HCT116 (cell line): ENCODE measurements at regions not wholly inside any gene's neighbourhood (a gene's known extent, or its start where the extent isn't known, plus 50 kb on each side); places are given as distances from the start of the nearest gene placed in this dataset.
"Not testable (repeated sequence)": the region's sequence is repeated elsewhere in the genome, so short reads cannot be mapped to it uniquely, and the experiment has no call there.

Source experiments
- CTCF ChIP-seq, 3 experiments: fragments of 200-600 bp in 1 of 3; sonication (generic) in 1 of 3; IDR thresholded peaks in 2 of 3; conservative IDR thresholded peaks in 1 of 3; 2 replicates each; pipeline ENCODE4 v1.5.1; 2012 to 2017; ENCODE audit warnings: low read depth in 2 of 3, low read length in 2 of 3, antibody characterized with exemption in 1 of 3, borderline replicate concordance in 1 of 3, control low read depth in 1 of 3, mild to moderate bottlenecking in 1 of 3, mixed read lengths in 1 of 3, mixed run types in 1 of 3, moderate library complexity in 1 of 3; ENCODE audit not compliant: insufficient read depth in 1 of 3
- POLR2A ChIP-seq: IDR thresholded peaks from 2 replicates; pipeline ENCODE4 v1.7.0; 2011; ENCODE audit warnings: borderline replicate concordance; ENCODE audit not compliant: insufficient read depth, insufficient read length; ENCODE audit errors: extremely low read depth

GRCh38 chr1:146292424-146292823, 63.6 kb upstream of the NOTCH2NLA start:
- TF ChIP-seq CTCF (IDR thresholded peaks at IDR 0.05 in 2 of 3, conservative IDR thresholded peaks at IDR 0.05 in 1 of 3; ENCODE audit: borderline replicate concordance in 1 of 3, insufficient read depth in 1 of 3, low read depth in 2 of 3, low read length in 2 of 3); POLR2A: not testable (repeated sequence)
